Gastroesophageal sphincter (tissue), 3 donors: ENCODE measurements at regions not wholly inside any gene's neighbourhood (a gene's known extent, or its start where the extent isn't known, plus 50 kb on each side); places are given as distances from the start of the nearest gene placed in this dataset.

Experiments
- CTCF ChIP-seq, 4 experiments: fragments of 200-600 bp in 2 of 4; fragments of 450-650 bp in 2 of 4; sonication (generic) in 1 of 4; IDR thresholded peaks; one replicate each; pipeline ENCODE4 v1.5.1; 2017 to 2019; ENCODE audit warnings: antibody characterized with exemption in 4 of 4, mild to moderate bottlenecking in 2 of 4, moderate library complexity in 2 of 4
- EP300 ChIP-seq: sonication (generic); formaldehyde crosslinking; IDR thresholded peaks from one replicate; pipeline ENCODE4 v1.6.1; 2017; ENCODE audit warnings: antibody characterized with exemption, mild to moderate bottlenecking
- POLR2A ChIP-seq, 2 donors: fragments of 450-650 bp; IDR thresholded peaks; one replicate each; pipeline ENCODE4 v1.6.1; 2017; ENCODE audit warnings: antibody characterized with exemption in 2 of 2, mild to moderate bottlenecking in 2 of 2, moderate library complexity in 1 of 2
- POLR2AphosphoS5 ChIP-seq: sonication (generic); formaldehyde crosslinking; IDR thresholded peaks from one replicate; pipeline ENCODE4 v1.6.1; 2017; ENCODE audit warnings: antibody characterized with exemption

- TF ChIP-seq EP300 (no peak), POLR2A (IDR thresholded peaks at IDR 0.05) (no peak), CTCF (IDR thresholded peaks at IDR 0.05) (no peak), POLR2AphosphoS5 (no peak)
These were observed 51.0 kb upstream of the FGF10 start for GRCh38 chr5:44440186-44440585.
